CD4-positive, CD25-positive, alpha-beta regulatory T cell (primary cell): ENCODE measurements at regions not wholly inside any gene's neighbourhood (a gene's known extent, or its start where the extent isn't known, plus 50 kb on each side); places are given as distances from the start of the nearest gene placed in this dataset.

Experiments
- ATAC-seq, 2 donors: fragments of 150-1000 bp; cut with Tn5 transposase; one replicate each; pipeline ENCODE4 v1.10.0; 2021; ENCODE audit warnings: low read depth in 2 of 2, moderate number of reproducible peaks in 2 of 2, moderate library complexity in 1 of 2
- DNase-seq, 3 donors: peaks; one replicate each; pipeline versions ENCODE4 v3.0.0 to v3.0.0-alpha.2; 2012 to 2022; ENCODE audit warnings: mixed read lengths in 1 of 3
- H3K27ac ChIP-seq: one replicate; pipeline ENCODE4 v1.7.0; 2013; ENCODE audit warnings: mild to moderate bottlenecking, low read length; ENCODE audit not compliant: insufficient read depth, poor library complexity, severe bottlenecking
- H3K27me3 ChIP-seq: one replicate; pipeline ENCODE4 v1.7.0; 2013; ENCODE audit warnings: low read length; ENCODE audit not compliant: control insufficient read depth, insufficient read depth
- H3K36me3 ChIP-seq: one replicate; pipeline ENCODE4 v1.7.0; 2013; ENCODE audit warnings: mild to moderate bottlenecking, low read length, moderate library complexity; ENCODE audit not compliant: control insufficient read depth, insufficient read depth
- H3K4me1 ChIP-seq: 2 replicates; pipeline ENCODE4 v1.7.0; 2013; ENCODE audit warnings: mild to moderate bottlenecking, low read length; ENCODE audit not compliant: insufficient read depth, control insufficient read depth, poor library complexity, severe bottlenecking
- H3K4me3 ChIP-seq: one replicate; pipeline ENCODE4 v1.7.0; 2013; ENCODE audit warnings: low read depth, mild to moderate bottlenecking, low read length, moderate library complexity
- H3K9me3 ChIP-seq, 2 experiments: 1 replicate in 1 of 2; 2 replicates in 1 of 2; pipeline ENCODE4 v1.7.0; 2013; ENCODE audit warnings: low read length in 2 of 2, mild to moderate bottlenecking in 1 of 2, moderate library complexity in 1 of 2; ENCODE audit not compliant: control insufficient read depth in 2 of 2
- H3K27ac Mint-ChIP-seq, 3 donors: one replicate each; pipeline ENCODE4 v1.8.0; 2020 to 2022; ENCODE audit warnings: mild to moderate bottlenecking in 3 of 3, mixed read lengths in 3 of 3, moderate library complexity in 2 of 3
- H3K27me3 Mint-ChIP-seq: one replicate; pipeline ENCODE4 v1.8.0; 2022; ENCODE audit warnings: mild to moderate bottlenecking, mixed read lengths
- H3K36me3 Mint-ChIP-seq: one replicate; pipeline ENCODE4 v1.8.0; 2020; ENCODE audit warnings: mixed read lengths
- H3K4me1 Mint-ChIP-seq, 4 donors: one replicate each; pipeline ENCODE4 v1.8.0; 2020 to 2022; ENCODE audit warnings: mixed read lengths in 4 of 4, mild to moderate bottlenecking in 1 of 4
- H3K4me3 Mint-ChIP-seq, 4 donors: one replicate each; pipeline ENCODE4 v1.8.0; 2020 to 2022; ENCODE audit warnings: mild to moderate bottlenecking in 4 of 4, mixed read lengths in 4 of 4, moderate library complexity in 3 of 4
- H3K9me3 Mint-ChIP-seq, 7 donors: one replicate each; pipeline ENCODE4 v1.8.0; 2020 to 2022; ENCODE audit warnings: mixed read lengths in 7 of 7, mild to moderate bottlenecking in 3 of 7, moderate library complexity in 2 of 7

GRCh38 chr2:164143183-164143930 lies 407.5 kb upstream of the FIGN start:
- H3K27me3 ChIP-seq: no peaks in the 10 kb centered on the region
- no peak overlapping the region for H3K4me3 ChIP-seq
- Mint-ChIP-seq H3K4me1 (no peaks in the 10 kb centered on the region), H3K36me3 (no peaks in the 10 kb centered on the region), H3K27ac (no peak overlapping the region), H3K27me3 (no peaks in the 10 kb centered on the region), H3K4me3 (no peak overlapping the region), H3K9me3 (peaks cover 2 to 8% (median 5%) of the 10 kb centered on the region in 7 donors)
- peaks cover 0 to 12% of the 10 kb centered on the region in 2 experiments for H3K9me3 ChIP-seq
- DNase-seq (no peak), ATAC-seq (no peak)
- H3K4me1 ChIP-seq: no peaks in the 10 kb centered on the region
- no peak overlapping the region for H3K27ac ChIP-seq
- H3K36me3 ChIP-seq: no peaks in the 10 kb centered on the region

- H3K9me3 ChIP-seq: peaks cover 0 to 12% of the 10 kb centered on the region in 2 experiments
- ATAC-seq (no peak), DNase-seq (no peak)
- H3K27me3 ChIP-seq: no peaks in the 10 kb centered on the region
- Mint-ChIP-seq H3K9me3 (peaks cover 2 to 8% (median 5%) of the 10 kb centered on the region in 7 donors), H3K27me3 (no peaks in the 10 kb centered on the region), H3K36me3 (no peaks in the 10 kb centered on the region), H3K4me3 (no peak overlapping the region), H3K27ac (no peak overlapping the region), H3K4me1 (no peaks in the 10 kb centered on the region)
- no peaks in the 10 kb centered on the region for H3K4me1 ChIP-seq
- H3K4me3 ChIP-seq: no peak overlapping the region
- H3K27ac ChIP-seq: no peak overlapping the region
- H3K36me3 ChIP-seq: no peaks in the 10 kb centered on the region
Measured at GRCh38 chr2:164142755-164143154, 406.9 kb upstream of the FIGN start.

GRCh38 chr2:164141271-164141670 lies 405.5 kb upstream of the FIGN start:
- no peak for ATAC-seq
- Histone ChIP-seq H3K27ac (no peak overlapping the region), H3K36me3 (no peaks in the 10 kb centered on the region), H3K27me3 (no peaks in the 10 kb centered on the region), H3K9me3 (peaks cover 0 to 12% of the 10 kb centered on the region in 2 experiments), H3K4me1 (no peaks in the 10 kb centered on the region), H3K4me3 (no peak overlapping the region)
- Mint-ChIP-seq H3K36me3 (no peaks in the 10 kb centered on the region), H3K27ac (no peak overlapping the region), H3K4me1 (no peaks in the 10 kb centered on the region), H3K4me3 (no peak overlapping the region), H3K27me3 (no peaks in the 10 kb centered on the region), H3K9me3 (peaks cover 2 to 12% (median 6%) of the 10 kb centered on the region in 7 donors)
- no peak for DNase-seq

- no peak overlapping the region for H3K4me3 Mint-ChIP-seq
- DNase-seq: no peak
- Histone ChIP-seq H3K36me3 (no peaks in the 10 kb centered on the region), H3K27me3 (no peaks in the 10 kb centered on the region), H3K27ac (no peak overlapping the region), H3K9me3 (peaks cover 0 to 7% of the 10 kb centered on the region in 2 experiments), H3K4me3 (no peak overlapping the region), H3K4me1 (no peaks in the 10 kb centered on the region)
- H3K36me3 Mint-ChIP-seq: no peaks in the 10 kb centered on the region
- H3K27ac Mint-ChIP-seq: no peak overlapping the region
- H3K4me1 Mint-ChIP-seq: no peaks in the 10 kb centered on the region
- peaks cover 0 to 9% (median 4%) of the 10 kb centered on the region in 7 donors for H3K9me3 Mint-ChIP-seq
- no peak for ATAC-seq
- H3K27me3 Mint-ChIP-seq: no peaks in the 10 kb centered on the region
Measured at GRCh38 chr2:164138750-164139149, 402.9 kb upstream of the FIGN start.

GRCh38 chr2:164134336-164134735 lies 398.5 kb upstream of the FIGN start:
- Mint-ChIP-seq H3K4me1 (no peaks in the 10 kb centered on the region), H3K4me3 (no peak overlapping the region), H3K27ac (no peak overlapping the region), H3K36me3 (no peaks in the 10 kb centered on the region), H3K27me3 (no peaks in the 10 kb centered on the region), H3K9me3 (peaks cover 0 to 8% (median 2%) of the 10 kb centered on the region in 7 donors)
- Histone ChIP-seq H3K4me3 (no peak overlapping the region), H3K9me3 (no peaks in the 10 kb centered on the region), H3K27me3 (no peaks in the 10 kb centered on the region), H3K4me1 (no peaks in the 10 kb centered on the region), H3K36me3 (no peaks in the 10 kb centered on the region), H3K27ac (no peak overlapping the region)
- ATAC-seq: no peak
- no peak for DNase-seq

GRCh38 chr2:164127971-164128527 lies 392.2 kb upstream of the FIGN start:
- Mint-ChIP-seq H3K4me3 (no peak overlapping the region), H3K4me1 (no peaks in the 10 kb centered on the region), H3K9me3 (peaks cover 0 to 9% (median 7%) of the 10 kb centered on the region in 7 donors), H3K27ac (no peak overlapping the region), H3K36me3 (no peaks in the 10 kb centered on the region), H3K27me3 (no peaks in the 10 kb centered on the region)
- DNase-seq (no peak), ATAC-seq (no peak)
- Histone ChIP-seq H3K9me3 (no peaks in the 10 kb centered on the region), H3K27me3 (no peaks in the 10 kb centered on the region), H3K27ac (no peak overlapping the region), H3K36me3 (no peaks in the 10 kb centered on the region), H3K4me1 (no peaks in the 10 kb centered on the region), H3K4me3 (no peak overlapping the region)

GRCh38 chr2:164126960-164127660 lies 391.3 kb upstream of the FIGN start:
- DNase-seq (no peak), ATAC-seq (no peak)
- H3K27ac Mint-ChIP-seq: no peak overlapping the region
- no peak overlapping the region for H3K27ac ChIP-seq
- H3K27me3 ChIP-seq: no peaks in the 10 kb centered on the region
- H3K36me3 Mint-ChIP-seq: no peaks in the 10 kb centered on the region
- no peak overlapping the region for H3K4me3 ChIP-seq
- no peaks in the 10 kb centered on the region for H3K4me1 ChIP-seq
- no peaks in the 10 kb centered on the region for H3K4me1 Mint-ChIP-seq
- H3K9me3 Mint-ChIP-seq: peaks cover 0 to 9% (median 5%) of the 10 kb centered on the region in 7 donors
- no peak overlapping the region for H3K4me3 Mint-ChIP-seq
- H3K36me3 ChIP-seq: no peaks in the 10 kb centered on the region
- H3K27me3 Mint-ChIP-seq: no peaks in the 10 kb centered on the region
- H3K9me3 ChIP-seq: no peaks in the 10 kb centered on the region
